ENCODE measurements at regions not wholly inside any gene's neighbourhood (a gene's known extent, or its start where the extent isn't known, plus 50 kb on each side); places are given as distances from the start of the nearest gene placed in this dataset.
"Not testable (repeated sequence)": the region's sequence is repeated elsewhere in the genome, so short reads cannot be mapped to it uniquely, and the experiment has no call there.

DNA sequence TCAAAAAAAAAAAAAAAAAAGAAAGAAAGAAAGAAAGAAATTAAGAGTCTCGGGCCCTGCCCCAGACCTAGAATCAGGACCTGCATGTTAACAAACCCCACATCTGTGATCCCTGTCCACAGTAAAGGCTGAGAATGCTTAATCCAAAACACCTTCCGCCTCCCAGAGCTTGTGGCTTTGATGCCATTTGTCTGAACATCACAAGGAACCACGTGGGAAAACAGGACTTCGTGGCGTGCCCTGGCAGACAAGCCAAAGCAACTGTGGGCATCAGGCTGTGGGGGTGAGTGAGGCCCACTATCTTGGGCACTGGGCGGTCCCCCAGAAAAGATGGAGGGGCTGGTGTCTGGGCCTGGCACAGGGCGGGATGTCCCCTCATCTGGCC lies 173.4 kb upstream of the CIBAR2 start:
- Histone ChIP-seq H3K27me3 (ENCODE audit: control insufficient read depth, insufficient read depth, low read length) (no peaks in the 10 kb centered on the region), H3K36me3 (ENCODE audit: control insufficient read depth, insufficient read depth, low read length) (no peaks in the 10 kb centered on the region), H3K4me3 (ENCODE audit: low read depth, low read length) (no peak overlapping the region)
- DNase-seq (ENCODE audit: low read depth) (no peak), FAIRE-seq (no peak)
- no peak for TF ChIP-seq CTCF (IDR thresholded peaks at IDR 0.05; ENCODE audit: insufficient read depth, low read length, severe bottlenecking)

GRCh38 chr16:85286066-85286831 lies 174.0 kb upstream of the CIBAR2 start:
- DNase-seq (ENCODE audit: low read depth) (no peak), FAIRE-seq (no peak)
- H3K36me3 ChIP-seq (ENCODE audit: control insufficient read depth, insufficient read depth, low read length): no peaks in the 10 kb centered on the region
- H3K27me3 ChIP-seq (ENCODE audit: control insufficient read depth, insufficient read depth, low read length): no peaks in the 10 kb centered on the region
- no peak for TF ChIP-seq CTCF (IDR thresholded peaks at IDR 0.05; ENCODE audit: insufficient read depth, low read length, severe bottlenecking)
- no peak overlapping the region for H3K4me3 ChIP-seq (ENCODE audit: low read depth, low read length)

DNA sequence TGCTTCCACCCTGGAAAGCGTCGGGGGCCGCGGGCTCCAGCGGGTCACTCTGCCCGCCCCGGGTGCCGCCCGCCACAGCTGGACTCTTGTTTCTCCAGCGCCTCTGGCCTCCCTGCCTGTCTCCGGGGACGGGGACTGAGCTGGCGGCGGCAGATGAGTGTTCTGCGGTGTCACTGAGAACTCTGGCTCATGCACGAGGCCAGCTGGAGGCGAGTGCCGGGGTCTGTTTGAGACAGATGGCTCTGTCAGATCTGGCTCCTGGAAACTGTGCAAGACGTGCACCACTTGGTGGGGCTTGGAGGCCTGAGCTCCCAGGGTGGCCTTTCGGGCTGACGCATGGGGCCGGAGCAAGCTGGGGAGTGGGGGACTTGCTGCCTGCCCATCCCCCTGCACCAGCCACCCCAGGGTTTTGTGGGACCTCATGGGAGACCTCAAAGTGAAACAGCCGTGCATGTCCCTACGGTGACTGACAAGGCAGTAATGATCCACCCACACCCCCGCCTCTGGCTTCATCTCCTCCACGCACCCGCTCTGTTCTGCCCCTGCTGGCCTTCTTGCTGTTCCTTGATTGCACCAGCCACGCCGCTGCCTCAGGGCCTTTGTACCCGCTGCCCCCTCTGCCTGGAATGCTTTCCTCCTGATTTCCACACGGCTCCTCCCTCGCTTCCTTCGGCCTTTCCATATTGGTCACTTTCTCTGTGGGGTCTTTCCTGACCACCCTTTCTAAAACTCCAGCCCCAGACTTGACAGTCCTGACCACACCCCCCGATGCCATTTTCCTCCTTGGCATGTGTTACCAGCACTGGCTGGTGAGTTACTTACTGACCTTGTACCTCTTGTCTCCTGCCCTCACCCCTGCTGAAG lies 174.9 kb upstream of the CIBAR2 start:
- no peaks in the 10 kb centered on the region for H3K27me3 ChIP-seq (ENCODE audit: control insufficient read depth, insufficient read depth, low read length)
- no peak for FAIRE-seq
- no peaks in the 10 kb centered on the region for H3K36me3 ChIP-seq (ENCODE audit: control insufficient read depth, insufficient read depth, low read length)
- TF ChIP-seq CTCF (IDR thresholded peaks at IDR 0.05; ENCODE audit: insufficient read depth, low read length, severe bottlenecking): no peak
- no peak for DNase-seq (ENCODE audit: low read depth)
- no peak overlapping the region for H3K4me3 ChIP-seq (ENCODE audit: low read depth, low read length)

GRCh38 chr16:85287815-85288109 lies 175.5 kb upstream of the CIBAR2 start:
- not testable (repeated sequence) for H3K27me3 ChIP-seq (ENCODE audit: control insufficient read depth, insufficient read depth, low read length); DNase-seq (ENCODE audit: low read depth); H3K36me3 ChIP-seq (ENCODE audit: control insufficient read depth, insufficient read depth, low read length)

DNA sequence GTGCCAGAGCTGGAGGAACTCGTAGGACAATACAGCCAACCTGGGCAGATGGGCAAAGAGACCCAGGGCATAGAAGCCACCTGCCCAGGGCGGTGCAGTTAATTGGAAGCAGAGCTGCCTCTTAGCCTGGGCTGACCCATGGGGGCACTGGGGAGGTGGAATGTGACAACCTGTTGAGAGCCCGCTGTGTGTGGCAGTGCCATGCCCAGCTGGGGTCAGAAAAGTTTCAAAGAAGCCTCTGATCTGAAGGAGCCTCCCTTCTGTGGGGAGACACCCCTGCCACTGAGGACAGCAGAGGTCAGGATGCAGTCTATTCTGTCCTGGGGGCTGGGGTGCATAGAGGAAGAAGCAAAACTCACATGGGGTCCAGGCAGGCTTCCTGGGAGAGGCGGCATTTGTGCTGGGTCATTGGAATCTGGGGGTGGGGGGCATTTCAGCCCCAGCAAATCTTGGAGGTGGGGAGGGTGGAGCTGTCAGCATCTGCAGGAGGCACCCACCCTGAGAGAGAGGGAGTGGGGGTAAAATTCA lies 176.1 kb upstream of the CIBAR2 start:
- DNase-seq (ENCODE audit: low read depth): no peak
- no peak for FAIRE-seq
- Histone ChIP-seq H3K27me3 (ENCODE audit: control insufficient read depth, insufficient read depth, low read length) (no peaks in the 10 kb centered on the region), H3K4me3 (ENCODE audit: low read depth, low read length) (no peak overlapping the region), H3K36me3 (ENCODE audit: control insufficient read depth, insufficient read depth, low read length) (no peaks in the 10 kb centered on the region)
- TF ChIP-seq CTCF (IDR thresholded peaks at IDR 0.05; ENCODE audit: insufficient read depth, low read length, severe bottlenecking): no peak

More at GRCh38 chr16:85287815-85288109, 175.5 kb upstream of the CIBAR2 start:
- H3K4me3 ChIP-seq (ENCODE audit: low read depth, low read length); FAIRE-seq: not testable (repeated sequence)

- Histone ChIP-seq H3K36me3 (ENCODE audit: control insufficient read depth, insufficient read depth, low read length) (no peaks in the 10 kb centered on the region), H3K27me3 (ENCODE audit: control insufficient read depth, insufficient read depth, low read length) (no peaks in the 10 kb centered on the region), H3K4me3 (ENCODE audit: low read depth, low read length) (no peak overlapping the region)
- DNase-seq (ENCODE audit: low read depth) (no peak), FAIRE-seq (no peak)
- TF ChIP-seq CTCF (IDR thresholded peaks at IDR 0.05; ENCODE audit: insufficient read depth, low read length, severe bottlenecking): no peak
These were observed 176.8 kb upstream of the CIBAR2 start for GRCh38 chr16:85288869-85289660.

Data from bronchial epithelial cell (primary cell).